H9 (cell line): ENCODE measurements at regions not wholly inside any gene's neighbourhood (a gene's known extent, or its start where the extent isn't known, plus 50 kb on each side); places are given as distances from the start of the nearest gene placed in this dataset.

ENCODE experiments used
- DNase-seq: peaks from one replicate; pipeline ENCODE4 v3.0.0-alpha.2; 2017
- H2AFZ ChIP-seq: one replicate; pipeline ENCODE4 v1.6.1; 2013; ENCODE audit warnings: mild to moderate bottlenecking, low read length, control low read depth, moderate library complexity
- H2AK5ac ChIP-seq: 2 replicates; pipeline ENCODE4 v1.6.1; 2013; ENCODE audit warnings: low read length, control low read depth, mixed read lengths; ENCODE audit not compliant: insufficient read length
- H2BK120ac ChIP-seq: one replicate; pipeline ENCODE4 v1.6.1; 2013; ENCODE audit warnings: low read depth, mild to moderate bottlenecking, low read length, control low read depth, inconsistent platforms; ENCODE audit not compliant: poor library complexity, severe bottlenecking
- H2BK12ac ChIP-seq: 2 replicates; pipeline ENCODE4 v1.6.1; 2013; ENCODE audit warnings: low read length, control low read depth, mixed read lengths, low read depth; ENCODE audit not compliant: insufficient read length
- H2BK15ac ChIP-seq: 2 replicates; pipeline ENCODE4 v1.6.1; 2013; ENCODE audit warnings: low read depth, low read length, control low read depth
- H2BK20ac ChIP-seq: one replicate; pipeline ENCODE4 v1.6.1; 2013; ENCODE audit warnings: low read depth, mild to moderate bottlenecking, low read length, control low read depth, inconsistent platforms; ENCODE audit not compliant: poor library complexity, severe bottlenecking
- H2BK5ac ChIP-seq: 2 replicates; pipeline ENCODE4 v1.6.1; 2013; ENCODE audit warnings: low read length, control low read depth, mixed read lengths; ENCODE audit not compliant: insufficient read length
- H3K14ac ChIP-seq: 2 replicates; pipeline ENCODE4 v1.6.1; 2013; ENCODE audit warnings: low read length, control low read depth; ENCODE audit not compliant: insufficient read depth
- H3K18ac ChIP-seq: 2 replicates; pipeline ENCODE4 v1.6.1; 2013; ENCODE audit warnings: low read depth, mild to moderate bottlenecking, mixed read lengths, low read length, control low read depth; ENCODE audit not compliant: insufficient read length
- H3K23ac ChIP-seq: 2 replicates; pipeline ENCODE4 v1.6.1; 2013; ENCODE audit warnings: low read length, control low read depth, mixed read lengths, low read depth; ENCODE audit not compliant: insufficient read length
- H3K23me2 ChIP-seq: 2 replicates; pipeline ENCODE4 v1.6.1; 2013; ENCODE audit warnings: low read depth, mild to moderate bottlenecking, mixed read lengths, low read length, control low read depth; ENCODE audit not compliant: insufficient read length, poor library complexity, severe bottlenecking
- H3K27ac ChIP-seq: 2 replicates; pipeline ENCODE4 v1.5.1; 2013; ENCODE audit warnings: low read length, control low read depth, mixed read lengths, low read depth; ENCODE audit not compliant: insufficient read length
- H3K27me3 ChIP-seq: 2 replicates; pipeline ENCODE4 v1.6.1; 2013; ENCODE audit warnings: low read length, control low read depth, inconsistent platforms; ENCODE audit not compliant: insufficient read depth
- H3K4ac ChIP-seq: 2 replicates; pipeline ENCODE4 v1.6.1; 2013; ENCODE audit warnings: low read depth, mild to moderate bottlenecking, control low read depth, inconsistent platforms, low read length, moderate library complexity
- H3K4me1 ChIP-seq: 2 replicates; pipeline ENCODE4 v1.6.1; 2013; ENCODE audit warnings: low read length, control low read depth, inconsistent platforms; ENCODE audit not compliant: insufficient read depth
- H3K4me2 ChIP-seq: 2 replicates; pipeline ENCODE4 v1.6.1; 2013; ENCODE audit warnings: low read length, control low read depth, mixed read lengths; ENCODE audit not compliant: insufficient read length, insufficient read depth
- H3K56ac ChIP-seq: 2 replicates; pipeline ENCODE4 v1.6.1; 2013; ENCODE audit warnings: low read depth, mild to moderate bottlenecking, mixed read lengths, low read length, control low read depth; ENCODE audit not compliant: insufficient read length
- H3K79me1 ChIP-seq: 2 replicates; pipeline ENCODE4 v1.6.1; 2013; ENCODE audit warnings: low read depth, mild to moderate bottlenecking, moderate library complexity, low read length, control low read depth, inconsistent platforms; ENCODE audit not compliant: insufficient read depth, poor library complexity, severe bottlenecking
- H3K79me2 ChIP-seq: 2 replicates; pipeline ENCODE4 v1.6.1; 2013; ENCODE audit warnings: low read length, control low read depth, inconsistent platforms; ENCODE audit not compliant: insufficient read depth
- H3K9ac ChIP-seq: 2 replicates; pipeline ENCODE4 v1.6.1; 2013; ENCODE audit warnings: low read length, control low read depth, mixed read lengths; ENCODE audit not compliant: insufficient read length; ENCODE audit errors: extremely low read depth
- H3K9me3 ChIP-seq: one replicate; pipeline ENCODE4 v1.6.1; 2013; ENCODE audit warnings: low read depth, low read length, inconsistent platforms; ENCODE audit not compliant: control insufficient read depth
- H3T11ph ChIP-seq: one replicate; pipeline ENCODE4 v1.6.1; 2013; ENCODE audit warnings: mild to moderate bottlenecking, low read length, control low read depth, inconsistent platforms
- H4K20me1 ChIP-seq: one replicate; pipeline ENCODE4 v1.6.1; 2013; ENCODE audit not compliant: control insufficient read depth, insufficient read length, insufficient read depth
- H4K5ac ChIP-seq: 2 replicates; pipeline ENCODE4 v1.6.1; 2013; ENCODE audit warnings: low read depth, mild to moderate bottlenecking, mixed read lengths, low read length, control low read depth; ENCODE audit not compliant: insufficient read length
- H4K8ac ChIP-seq: replicated peaks from 2 replicates; pipeline ENCODE4 v1.6.1; 2013; ENCODE audit warnings: low read length, control low read depth, mixed read lengths, low read depth; ENCODE audit not compliant: insufficient read length
- H4K91ac ChIP-seq: 2 replicates; pipeline ENCODE4 v1.6.1; 2013; ENCODE audit warnings: low read depth, mild to moderate bottlenecking, moderate library complexity, mixed read lengths, low read length, control low read depth; ENCODE audit not compliant: insufficient read length
- H3K27ac Mint-ChIP-seq, 3 experiments: 2 replicates in 2 of 3; 3 replicates in 1 of 3; pipeline ENCODE4 v1.8.0; 2020 to 2021; ENCODE audit warnings: mixed read lengths in 3 of 3, mild to moderate bottlenecking in 1 of 3, moderate library complexity in 1 of 3
- H3K27me3 Mint-ChIP-seq: 2 replicates; pipeline ENCODE4 v1.8.0; 2021; ENCODE audit warnings: low read depth, mild to moderate bottlenecking, moderate library complexity, mixed read lengths
- H3K36me3 Mint-ChIP-seq, 3 experiments: 2 replicates in 2 of 3; 3 replicates in 1 of 3; pipeline ENCODE4 v1.8.0; 2020 to 2021; ENCODE audit warnings: low read depth in 3 of 3, mixed read lengths in 3 of 3; ENCODE audit not compliant: insufficient read depth in 1 of 3
- H3K4me1 Mint-ChIP-seq, 2 experiments: 2 replicates each; pipeline ENCODE4 v1.8.0; 2020; ENCODE audit warnings: mixed read lengths in 2 of 2
- H3K4me3 Mint-ChIP-seq, 2 experiments: 2 replicates in 1 of 2; 3 replicates in 1 of 2; pipeline ENCODE4 v1.8.0; 2020 to 2021; ENCODE audit warnings: mild to moderate bottlenecking in 2 of 2, mixed read lengths in 2 of 2, moderate library complexity in 1 of 2
- H3K9me3 Mint-ChIP-seq, 2 experiments: 2 replicates in 1 of 2; 3 replicates in 1 of 2; pipeline ENCODE4 v1.8.0; 2020; ENCODE audit warnings: mild to moderate bottlenecking in 2 of 2, mixed read lengths in 2 of 2, moderate library complexity in 1 of 2
- CTCF ChIP-seq: fragments of 200-600 bp; sonication (generic); conservative IDR thresholded peaks from 3 replicates; pipeline ENCODE4 v1.8.0; 2021; ENCODE audit warnings: antibody characterized with exemption, mild to moderate bottlenecking
- WGBS: extraction: QIAGEN DNeasy Blood & Tissue Kit; methylation state at CpG from one replicate; pipeline ENCODE4 v1.1.7; 2013; ENCODE audit warnings: missing lambda C conversion rate, low lambda C conversion rate, mixed read lengths; ENCODE audit not compliant: insufficient read length; ENCODE audit errors: extremely low coverage; 5-methylcytosine and 5-hydroxymethylcytosine counted together

DNA sequence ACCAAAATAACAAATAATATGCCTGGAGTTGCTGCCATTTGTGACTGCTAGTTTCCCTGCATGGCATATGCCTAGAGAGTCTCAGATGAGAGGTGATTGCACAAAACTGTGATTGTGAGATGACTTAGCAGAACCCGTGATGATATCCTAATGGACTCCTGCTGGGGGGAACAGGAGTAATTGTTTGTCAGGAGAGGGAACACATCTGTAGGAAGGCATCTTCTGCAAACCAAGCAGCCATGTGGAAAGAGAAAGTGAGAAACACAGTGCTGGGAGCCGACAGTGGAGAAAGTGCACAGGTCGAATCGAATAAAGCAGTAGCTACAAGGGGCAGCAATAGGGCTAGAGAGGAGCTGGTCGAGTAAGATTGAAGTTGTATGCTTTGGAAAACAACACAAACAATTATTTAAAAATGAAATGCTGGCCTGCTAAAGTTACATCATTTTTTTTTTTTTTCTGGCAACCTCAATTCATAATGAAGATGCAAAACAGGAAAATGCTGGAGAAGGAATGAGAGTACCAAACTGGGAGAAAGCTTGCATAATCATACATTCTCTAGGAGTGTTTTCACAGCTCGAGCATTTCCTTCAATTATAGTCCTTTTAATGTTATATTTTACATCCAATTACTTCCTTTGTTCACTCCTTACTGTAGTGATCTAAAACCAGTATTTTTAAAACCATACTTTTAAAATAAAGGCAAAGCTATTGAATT lies 494.2 kb upstream of the AGTR1 start:
- H3T11ph ChIP-seq, result no peak overlapping the region
- H3K27ac ChIP-seq, result no peak overlapping the region
- H3K9me3 Mint-ChIP-seq, result no peaks in the 10 kb centered on the region; a peak in 1 of 5 replicates
- H3K18ac ChIP-seq, result no peak overlapping the region
- no peak overlapping the region for H2AFZ ChIP-seq
- no peak overlapping the region for H3K23ac ChIP-seq
- no peak overlapping the region for H2BK20ac ChIP-seq
- no peaks in the 10 kb centered on the region for H3K9me3 ChIP-seq
- no peak overlapping the region for H2BK15ac ChIP-seq
- no peaks in the 10 kb centered on the region for H3K79me2 ChIP-seq
- H4K8ac ChIP-seq, result no peak overlapping the region
- H3K14ac ChIP-seq, result no peak overlapping the region
- H3K79me1 ChIP-seq, result no peaks in the 10 kb centered on the region
- H4K20me1 ChIP-seq, result no peaks in the 10 kb centered on the region
- H3K27me3 ChIP-seq, result no peaks in the 10 kb centered on the region
- H3K9ac ChIP-seq, result no peak overlapping the region
- no peak overlapping the region for H2BK5ac ChIP-seq
- no peak for TF ChIP-seq CTCF
- no peak overlapping the region for H2BK12ac ChIP-seq
- no peak overlapping the region for H3K56ac ChIP-seq
- no peaks in the 10 kb centered on the region for H3K36me3 Mint-ChIP-seq
- H3K27me3 Mint-ChIP-seq, result no peaks in the 10 kb centered on the region
- H3K4me2 ChIP-seq, result no peak overlapping the region
- H3K4ac ChIP-seq, result no peak overlapping the region
- no peaks in the 10 kb centered on the region for H3K23me2 ChIP-seq
- no peak for DNase-seq
- H3K4me3 Mint-ChIP-seq, result no peak overlapping the region
- peaks cover 12 to 13% of the 10 kb centered on the region in 2 experiments for H3K4me1 Mint-ChIP-seq
- H2BK120ac ChIP-seq, result no peak overlapping the region
- H4K5ac ChIP-seq, result no peak overlapping the region
- no peak overlapping the region for H4K91ac ChIP-seq
- peak overlapping the region in 2 of 3 experiments; percentile 1 to 28; a peak in 1 of 7 replicates for H3K27ac Mint-ChIP-seq
- no CpG with 5 or more reads among the region's 6 CpGs for WGBS
- no peak overlapping the region for H2AK5ac ChIP-seq
- no peaks in the 10 kb centered on the region for H3K4me1 ChIP-seq
